ENCODE measurements at regions not wholly inside any gene's neighbourhood (a gene's known extent, or its start where the extent isn't known, plus 50 kb on each side); places are given as distances from the start of the nearest gene placed in this dataset.

DNA sequence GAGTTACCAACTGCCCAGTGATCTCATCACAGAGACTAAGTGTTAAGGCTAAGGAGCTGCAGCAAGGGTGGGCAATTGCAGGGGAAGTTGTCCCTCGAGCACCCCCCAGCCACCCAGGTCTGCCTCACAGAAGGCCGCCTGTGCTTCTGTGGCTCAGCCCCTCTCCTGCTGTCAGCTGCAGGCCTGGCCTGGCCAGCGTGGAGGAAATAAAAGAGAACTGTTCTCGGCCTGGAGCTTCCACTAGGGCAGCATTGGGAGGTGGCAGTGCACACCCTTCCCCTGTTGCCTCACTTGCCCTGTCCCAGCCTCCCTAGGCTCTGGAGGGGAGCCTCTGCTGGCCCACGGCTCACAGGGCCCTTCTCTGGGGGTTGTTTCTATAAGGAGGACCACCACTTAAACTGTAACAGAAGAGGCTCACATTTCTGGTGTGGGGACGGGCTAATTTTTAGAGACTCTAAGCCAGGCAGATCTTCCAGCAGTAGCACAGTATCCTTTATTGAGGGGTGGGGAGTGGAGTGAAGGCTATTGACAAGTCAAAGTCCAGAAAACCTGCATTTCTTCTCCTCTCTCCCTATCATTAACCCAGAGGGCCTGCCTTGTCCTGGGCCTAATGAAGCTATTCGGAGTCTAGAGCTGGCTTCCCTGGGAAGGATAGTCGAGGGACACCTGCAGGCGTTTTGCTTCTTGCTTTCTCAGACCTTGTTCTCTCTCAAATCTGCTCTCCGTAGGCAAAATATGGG is 75.6 kb upstream of the ADPGK start:
- peaks cover 33% of the 10 kb centered on the region for H3K27me3 Mint-ChIP-seq
- ATAC-seq (ENCODE audit: low read depth) (no peak), DNase-seq (no peak)
- CTCF ChIA-PET, result no interaction called here
- POLR2A ChIA-PET, result no interaction called here
- H3K9ac ChIP-seq (ENCODE audit: low read length), result no peak overlapping the region
- no peaks in the 10 kb centered on the region for H3K4me1 Mint-ChIP-seq
- no peak overlapping the region for H3K27ac Mint-ChIP-seq
- H4K20me1 ChIP-seq (ENCODE audit: control insufficient read depth, insufficient read depth, low read length, poor library complexity, severe bottlenecking), result no peaks in the 10 kb centered on the region
- no peak for TF ChIP-seq EZH2 (IDR thresholded peaks at IDR 0.05; ENCODE audit: borderline replicate concordance, insufficient read depth, low read depth, low read length, poor library complexity, severe bottlenecking)
- TF ChIP-seq, protein P1, sequence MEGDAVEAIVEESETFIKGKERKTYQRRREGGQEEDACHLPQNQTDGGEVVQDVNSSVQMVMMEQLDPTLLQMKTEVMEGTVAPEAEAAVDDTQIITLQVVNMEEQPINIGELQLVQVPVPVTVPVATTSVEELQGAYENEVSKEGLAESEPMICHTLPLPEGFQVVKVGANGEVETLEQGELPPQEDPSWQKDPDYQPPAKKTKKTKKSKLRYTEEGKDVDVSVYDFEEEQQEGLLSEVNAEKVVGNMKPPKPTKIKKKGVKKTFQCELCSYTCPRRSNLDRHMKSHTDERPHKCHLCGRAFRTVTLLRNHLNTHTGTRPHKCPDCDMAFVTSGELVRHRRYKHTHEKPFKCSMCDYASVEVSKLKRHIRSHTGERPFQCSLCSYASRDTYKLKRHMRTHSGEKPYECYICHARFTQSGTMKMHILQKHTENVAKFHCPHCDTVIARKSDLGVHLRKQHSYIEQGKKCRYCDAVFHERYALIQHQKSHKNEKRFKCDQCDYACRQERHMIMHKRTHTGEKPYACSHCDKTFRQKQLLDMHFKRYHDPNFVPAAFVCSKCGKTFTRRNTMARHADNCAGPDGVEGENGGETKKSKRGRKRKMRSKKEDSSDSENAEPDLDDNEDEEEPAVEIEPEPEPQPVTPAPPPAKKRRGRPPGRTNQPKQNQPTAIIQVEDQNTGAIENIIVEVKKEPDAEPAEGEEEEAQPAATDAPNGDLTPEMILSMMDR (IDR thresholded peaks at IDR 0.05), result no peak
- H3K36me3 ChIP-seq (replicated peaks in 1 of 2; ENCODE audit: control extremely low read depth in 1 of 2, control insufficient read depth in 1 of 2, extremely low read depth in 1 of 2, insufficient read depth in 2 of 2, low read length in 1 of 2), result no peaks in the 10 kb centered on the region
- H3K4me3 Mint-ChIP-seq, result no peak overlapping the region
- H3K4me2 ChIP-seq (replicated peaks; ENCODE audit: low read depth, low read length, poor library complexity, severe bottlenecking), result no peak overlapping the region
- H3K9me3 Mint-ChIP-seq (ENCODE audit: insufficient read depth), result no peaks in the 10 kb centered on the region
- 78% methylated on average over 4 of the region's 10 CpGs for WGBS (ENCODE audit: insufficient coverage)
- H3K9me3 ChIP-seq (ENCODE audit: control extremely low read depth in 1 of 3, control insufficient read depth in 2 of 3, insufficient read depth in 1 of 3, low read length in 2 of 3), result no peaks in the 10 kb centered on the region
- no peak overlapping the region for H3K27ac ChIP-seq (ENCODE audit: low read length in 2 of 2)
- H3K4me3 ChIP-seq (ENCODE audit: control extremely low read depth in 1 of 5, extremely low read depth in 1 of 5, insufficient read depth in 1 of 5, low read depth in 2 of 5, low read length in 4 of 5), result no peak overlapping the region
- H3K27me3 ChIP-seq (replicated peaks in 1 of 4; ENCODE audit: control extremely low read depth in 1 of 4, control insufficient read depth in 3 of 4, insufficient read depth in 4 of 4, low read length in 3 of 4), result peaks cover 0 to 5% (median 2%) of the 10 kb centered on the region in 4 experiments
- H3K79me2 ChIP-seq (ENCODE audit: control insufficient read depth, insufficient read depth, low read length), result no peaks in the 10 kb centered on the region
- intact Hi-C loops (cut with micrococcal nuclease), result no loop called here
- H3K4me1 ChIP-seq (ENCODE audit: control insufficient read depth in 2 of 2, insufficient read depth in 2 of 2, low read length in 2 of 2), result no peaks in the 10 kb centered on the region
- no peak overlapping the region for H2AFZ ChIP-seq (ENCODE audit: insufficient read depth, low read depth, low read length, poor library complexity, severe bottlenecking)

DNA sequence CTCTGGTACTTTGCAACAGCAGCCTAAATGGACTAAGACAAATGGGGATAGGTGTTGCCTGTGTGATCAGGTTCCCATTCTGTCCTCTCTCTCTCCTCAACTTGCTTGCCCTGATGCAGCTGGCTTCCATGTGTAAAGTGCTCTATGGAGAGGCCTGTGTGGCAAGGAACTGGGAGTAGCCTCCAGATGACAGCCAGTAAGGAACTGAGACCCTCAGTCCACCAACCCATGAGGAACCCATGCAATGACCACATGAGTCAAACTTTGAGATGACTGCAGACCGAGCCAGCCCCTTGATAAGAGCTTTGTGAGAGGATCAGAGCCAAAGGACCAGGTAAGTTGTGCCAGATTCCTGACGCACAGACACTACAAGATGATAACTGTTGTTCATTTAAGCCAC is 74.6 kb upstream of the ADPGK start:
- H3K27ac Mint-ChIP-seq, result no peak overlapping the region
- H3K4me1 Mint-ChIP-seq, result no peaks in the 10 kb centered on the region
- Histone ChIP-seq H3K9ac (ENCODE audit: low read length) (no peak overlapping the region), H4K20me1 (ENCODE audit: control insufficient read depth, insufficient read depth, low read length, poor library complexity, severe bottlenecking) (no peaks in the 10 kb centered on the region), H3K27me3 (replicated peaks in 1 of 4; ENCODE audit: control extremely low read depth in 1 of 4, control insufficient read depth in 3 of 4, insufficient read depth in 4 of 4, low read length in 3 of 4) (peaks cover 0 to 5% (median 2%) of the 10 kb centered on the region in 4 experiments), H3K27ac (ENCODE audit: low read length in 2 of 2) (no peak overlapping the region), H3K4me1 (ENCODE audit: control insufficient read depth in 2 of 2, insufficient read depth in 2 of 2, low read length in 2 of 2) (no peaks in the 10 kb centered on the region), H3K79me2 (ENCODE audit: control insufficient read depth, insufficient read depth, low read length) (no peaks in the 10 kb centered on the region), H2AFZ (ENCODE audit: insufficient read depth, low read depth, low read length, poor library complexity, severe bottlenecking) (no peak overlapping the region), H3K9me3 (ENCODE audit: control extremely low read depth in 1 of 3, control insufficient read depth in 2 of 3, insufficient read depth in 1 of 3, low read length in 2 of 3) (no peaks in the 10 kb centered on the region), H3K4me2 (replicated peaks; ENCODE audit: low read depth, low read length, poor library complexity, severe bottlenecking) (no peak overlapping the region), H3K36me3 (replicated peaks in 1 of 2; ENCODE audit: control extremely low read depth in 1 of 2, control insufficient read depth in 1 of 2, extremely low read depth in 1 of 2, insufficient read depth in 2 of 2, low read length in 1 of 2) (no peaks in the 10 kb centered on the region), H3K4me3 (ENCODE audit: control extremely low read depth in 1 of 5, extremely low read depth in 1 of 5, insufficient read depth in 1 of 5, low read depth in 2 of 5, low read length in 4 of 5) (no peak overlapping the region)
- intact Hi-C loops (cut with micrococcal nuclease), result no loop called here
- ChIA-PET CTCF (no interaction called here), POLR2A (no interaction called here)
- ATAC-seq (ENCODE audit: low read depth) (no peak), DNase-seq (no peak)
- TF ChIP-seq EZH2 (IDR thresholded peaks at IDR 0.05; ENCODE audit: borderline replicate concordance, insufficient read depth, low read depth, low read length, poor library complexity, severe bottlenecking), result no peak
- TF ChIP-seq, protein P1 (IDR thresholded peaks at IDR 0.05), result no peak
- no peaks in the 10 kb centered on the region for H3K9me3 Mint-ChIP-seq (ENCODE audit: insufficient read depth)
- no peak overlapping the region for H3K4me3 Mint-ChIP-seq
- 89% methylated on average over 2 of the region's 2 CpGs for WGBS (ENCODE audit: insufficient coverage)
- peaks cover 36% of the 10 kb centered on the region for H3K27me3 Mint-ChIP-seq

Measured in B cell (primary cell).